ENCODE measurements at regions not wholly inside any gene's neighbourhood (a gene's known extent, or its start where the extent isn't known, plus 50 kb on each side); places are given as distances from the start of the nearest gene placed in this dataset.

GRCh38 chr13:48775285-48775684 lies 121.6 kb downstream of the CYSLTR2 start:
- Histone ChIP-seq H3K9ac (no peak overlapping the region), H3K9me3 (ENCODE audit: control insufficient read depth, low read length) (no peaks in the 10 kb centered on the region), H3K27ac (no peak overlapping the region), H3K4me3 (ENCODE audit: low read depth, low read length) (no peak overlapping the region), H3K27me3 (ENCODE audit: control insufficient read depth, insufficient read depth, low read length) (no peaks in the 10 kb centered on the region), H3K4me1 (no peaks in the 10 kb centered on the region), H3K4me2 (ENCODE audit: low read length) (no peak overlapping the region), H2AFZ (no peak overlapping the region), H3K79me2 (no peaks in the 10 kb centered on the region), H3K36me3 (ENCODE audit: control insufficient read depth, insufficient read depth, low read length) (no peaks in the 10 kb centered on the region)
- no peak for TF ChIP-seq CTCF (IDR thresholded peaks at IDR 0.05)

GRCh38 chr13:48775804-48776203 lies 122.1 kb downstream of the CYSLTR2 start:
- H3K4me1 ChIP-seq = no peaks in the 10 kb centered on the region
- no peaks in the 10 kb centered on the region for H3K27me3 ChIP-seq (ENCODE audit: control insufficient read depth, insufficient read depth, low read length)
- H3K79me2 ChIP-seq = no peaks in the 10 kb centered on the region
- H3K36me3 ChIP-seq (ENCODE audit: control insufficient read depth, insufficient read depth, low read length) = no peaks in the 10 kb centered on the region
- no peak overlapping the region for H2AFZ ChIP-seq
- H3K27ac ChIP-seq = no peak overlapping the region
- TF ChIP-seq CTCF (IDR thresholded peaks at IDR 0.05) = no peak
- peaks cover under 1% of the 10 kb centered on the region for H3K9me3 ChIP-seq (ENCODE audit: control insufficient read depth, low read length)
- H3K4me3 ChIP-seq (ENCODE audit: low read depth, low read length) = no peak overlapping the region
- H3K9ac ChIP-seq = no peak overlapping the region
- no peak overlapping the region for H3K4me2 ChIP-seq (ENCODE audit: low read length)

GRCh38 chr13:48776401-48776800 lies 122.7 kb downstream of the CYSLTR2 start:
- Histone ChIP-seq H3K4me2 (ENCODE audit: low read length) (no peak overlapping the region), H3K4me3 (ENCODE audit: low read depth, low read length) (no peak overlapping the region), H2AFZ (no peak overlapping the region), H3K9me3 (ENCODE audit: control insufficient read depth, low read length) (peaks cover 6% of the 10 kb centered on the region), H3K9ac (no peak overlapping the region), H3K36me3 (ENCODE audit: control insufficient read depth, insufficient read depth, low read length) (no peaks in the 10 kb centered on the region), H3K27me3 (ENCODE audit: control insufficient read depth, insufficient read depth, low read length) (no peaks in the 10 kb centered on the region), H3K4me1 (no peaks in the 10 kb centered on the region), H3K27ac (no peak overlapping the region), H3K79me2 (no peaks in the 10 kb centered on the region)
- TF ChIP-seq CTCF (IDR thresholded peaks at IDR 0.05) = no peak

GRCh38 chr13:48778610-48779009 lies 124.9 kb downstream of the CYSLTR2 start:
- no peak overlapping the region for H3K9ac ChIP-seq
- H3K79me2 ChIP-seq = no peaks in the 10 kb centered on the region
- no peak overlapping the region for H2AFZ ChIP-seq
- H3K36me3 ChIP-seq (ENCODE audit: control insufficient read depth, insufficient read depth, low read length) = no peaks in the 10 kb centered on the region
- no peak for TF ChIP-seq CTCF (IDR thresholded peaks at IDR 0.05)
- peaks cover 8% of the 10 kb centered on the region for H3K9me3 ChIP-seq (ENCODE audit: control insufficient read depth, low read length)
- no peaks in the 10 kb centered on the region for H3K27me3 ChIP-seq (ENCODE audit: control insufficient read depth, insufficient read depth, low read length)
- no peaks in the 10 kb centered on the region for H3K4me1 ChIP-seq
- H3K4me3 ChIP-seq (ENCODE audit: low read depth, low read length) = no peak overlapping the region
- H3K27ac ChIP-seq = no peak overlapping the region
- H3K4me2 ChIP-seq (ENCODE audit: low read length) = no peak overlapping the region

- H3K4me1 ChIP-seq = no peaks in the 10 kb centered on the region
- H3K9ac ChIP-seq = no peak overlapping the region
- H3K27ac ChIP-seq = no peak overlapping the region
- H2AFZ ChIP-seq = no peak overlapping the region
- no peak overlapping the region for H3K4me3 ChIP-seq (ENCODE audit: low read depth, low read length)
- no peaks in the 10 kb centered on the region for H3K36me3 ChIP-seq (ENCODE audit: control insufficient read depth, insufficient read depth, low read length)
- no peak for TF ChIP-seq CTCF (IDR thresholded peaks at IDR 0.05)
- peaks cover 8% of the 10 kb centered on the region for H3K9me3 ChIP-seq (ENCODE audit: control insufficient read depth, low read length)
- no peak overlapping the region for H3K4me2 ChIP-seq (ENCODE audit: low read length)
- no peaks in the 10 kb centered on the region for H3K79me2 ChIP-seq
- H3K27me3 ChIP-seq (ENCODE audit: control insufficient read depth, insufficient read depth, low read length) = no peaks in the 10 kb centered on the region
Measured at GRCh38 chr13:48780713-48781341, 127.1 kb downstream of the CYSLTR2 start.

Data from parathyroid adenoma (tissue), 2 donors.